Adipocyte (in vitro differentiated cells): ENCODE measurements at regions not wholly inside any gene's neighbourhood (a gene's known extent, or its start where the extent isn't known, plus 50 kb on each side); places are given as distances from the start of the nearest gene placed in this dataset.

Experiments
- DNase-seq: peaks from one replicate; pipeline ENCODE4 v3.0.0-alpha.2; 2015; ENCODE audit warnings: low read depth
- H3K27me3 ChIP-seq: replicated peaks from 2 replicates; pipeline ENCODE4 v1.7.0; 2013; ENCODE audit warnings: mild to moderate bottlenecking, low read length, moderate library complexity; ENCODE audit not compliant: control insufficient read depth, insufficient read depth
- H3K36me3 ChIP-seq: 2 replicates; pipeline ENCODE4 v1.7.0; 2013; ENCODE audit warnings: low read length, mild to moderate bottlenecking, moderate library complexity; ENCODE audit not compliant: control insufficient read depth, insufficient read depth, severe bottlenecking
- H3K4me1 ChIP-seq: 2 replicates; pipeline ENCODE4 v1.7.0; 2013; ENCODE audit warnings: mild to moderate bottlenecking, low read length, moderate library complexity; ENCODE audit not compliant: control insufficient read depth, insufficient read depth
- H3K4me3 ChIP-seq: 2 replicates; pipeline ENCODE4 v1.7.0; 2013; ENCODE audit warnings: mild to moderate bottlenecking, low read length, moderate library complexity
- H3K9ac ChIP-seq: 2 replicates; pipeline ENCODE4 v1.7.0; 2013; ENCODE audit warnings: mild to moderate bottlenecking, low read length, moderate library complexity
- H3K9me3 ChIP-seq: 2 replicates; pipeline ENCODE4 v1.7.0; 2013; ENCODE audit warnings: mild to moderate bottlenecking, low read length, moderate library complexity; ENCODE audit not compliant: control insufficient read depth

- H3K4me3 ChIP-seq: no peak overlapping the region
- peaks cover 9% of the 10 kb centered on the region for H3K4me1 ChIP-seq
- no peak overlapping the region for H3K9ac ChIP-seq
- H3K36me3 ChIP-seq: no peaks in the 10 kb centered on the region
- no peaks in the 10 kb centered on the region for H3K9me3 ChIP-seq
- H3K27me3 ChIP-seq: peaks cover 21% of the 10 kb centered on the region
- no peak for DNase-seq
These were observed 136.0 kb upstream of the CHST15 start for GRCh38 chr10:124229201-124229988.

GRCh38 chr10:124228471-124228870, 135.1 kb upstream of the CHST15 start:
- H3K4me1 ChIP-seq: peaks cover 9% of the 10 kb centered on the region
- no peaks in the 10 kb centered on the region for H3K9me3 ChIP-seq
- peaks cover 21% of the 10 kb centered on the region for H3K27me3 ChIP-seq
- no peak for DNase-seq
- H3K9ac ChIP-seq: no peak overlapping the region
- H3K36me3 ChIP-seq: no peaks in the 10 kb centered on the region
- no peak overlapping the region for H3K4me3 ChIP-seq

GRCh38 chr10:124227988-124228387, 134.6 kb upstream of the CHST15 start:
- H3K36me3 ChIP-seq: no peaks in the 10 kb centered on the region
- DNase-seq: no peak
- H3K4me1 ChIP-seq: peaks cover 9% of the 10 kb centered on the region
- no peak overlapping the region for H3K4me3 ChIP-seq
- H3K9me3 ChIP-seq: no peaks in the 10 kb centered on the region
- H3K9ac ChIP-seq: no peak overlapping the region
- H3K27me3 ChIP-seq: peaks cover 17% of the 10 kb centered on the region

- Histone ChIP-seq H3K36me3 (no peaks in the 10 kb centered on the region), H3K4me3 (no peak overlapping the region), H3K27me3 (peaks cover 13% of the 10 kb centered on the region), H3K9ac (no peak overlapping the region), H3K9me3 (no peaks in the 10 kb centered on the region), H3K4me1 (peaks cover 9% of the 10 kb centered on the region)
- no peak for DNase-seq
These were observed 133.9 kb upstream of the CHST15 start for GRCh38 chr10:124227055-124227975.

- DNase-seq: no peak
- H3K4me3 ChIP-seq: no peak overlapping the region
- H3K36me3 ChIP-seq: no peaks in the 10 kb centered on the region
- peaks cover 11% of the 10 kb centered on the region for H3K27me3 ChIP-seq
- no peaks in the 10 kb centered on the region for H3K9me3 ChIP-seq
- no peak overlapping the region for H3K9ac ChIP-seq
- peaks cover 9% of the 10 kb centered on the region for H3K4me1 ChIP-seq
These were observed 133.1 kb upstream of the CHST15 start for GRCh38 chr10:124226271-124227054.

GRCh38 chr10:124225467-124226270, 132.3 kb upstream of the CHST15 start:
- DNase-seq: no peak
- Histone ChIP-seq H3K27me3 (peaks cover 14% of the 10 kb centered on the region), H3K9ac (no peak overlapping the region), H3K4me3 (no peak overlapping the region), H3K9me3 (no peaks in the 10 kb centered on the region), H3K36me3 (no peaks in the 10 kb centered on the region), H3K4me1 (peaks cover 9% of the 10 kb centered on the region)

GRCh38 chr10:124225029-124225466, 131.7 kb upstream of the CHST15 start:
- Histone ChIP-seq H3K27me3 (peaks cover 14% of the 10 kb centered on the region), H3K9me3 (no peaks in the 10 kb centered on the region), H3K4me3 (no peak overlapping the region), H3K9ac (no peak overlapping the region), H3K4me1 (peaks cover 9% of the 10 kb centered on the region), H3K36me3 (no peaks in the 10 kb centered on the region)
- DNase-seq: peak; percentile 16

- Histone ChIP-seq H3K9me3 (no peaks in the 10 kb centered on the region), H3K27me3 (peaks cover 14% of the 10 kb centered on the region), H3K36me3 (no peaks in the 10 kb centered on the region), H3K9ac (no peak overlapping the region), H3K4me3 (no peak overlapping the region), H3K4me1 (peaks cover 9% of the 10 kb centered on the region)
- DNase-seq: peak; percentile 62
These were observed 131.1 kb upstream of the CHST15 start for GRCh38 chr10:124224331-124225028.

GRCh38 chr10:124223711-124224085, 130.3 kb upstream of the CHST15 start:
- no peak for DNase-seq
- Histone ChIP-seq H3K4me1 (peaks cover 9% of the 10 kb centered on the region), H3K36me3 (no peaks in the 10 kb centered on the region), H3K9ac (no peak overlapping the region), H3K4me3 (no peak overlapping the region), H3K27me3 (peaks cover 19% of the 10 kb centered on the region), H3K9me3 (no peaks in the 10 kb centered on the region)
